ENCODE measurements at regions not wholly inside any gene's neighbourhood (a gene's known extent, or its start where the extent isn't known, plus 50 kb on each side); places are given as distances from the start of the nearest gene placed in this dataset.
"Not testable (repeated sequence)": the region's sequence is repeated elsewhere in the genome, so short reads cannot be mapped to it uniquely, and the experiment has no call there.

DNA sequence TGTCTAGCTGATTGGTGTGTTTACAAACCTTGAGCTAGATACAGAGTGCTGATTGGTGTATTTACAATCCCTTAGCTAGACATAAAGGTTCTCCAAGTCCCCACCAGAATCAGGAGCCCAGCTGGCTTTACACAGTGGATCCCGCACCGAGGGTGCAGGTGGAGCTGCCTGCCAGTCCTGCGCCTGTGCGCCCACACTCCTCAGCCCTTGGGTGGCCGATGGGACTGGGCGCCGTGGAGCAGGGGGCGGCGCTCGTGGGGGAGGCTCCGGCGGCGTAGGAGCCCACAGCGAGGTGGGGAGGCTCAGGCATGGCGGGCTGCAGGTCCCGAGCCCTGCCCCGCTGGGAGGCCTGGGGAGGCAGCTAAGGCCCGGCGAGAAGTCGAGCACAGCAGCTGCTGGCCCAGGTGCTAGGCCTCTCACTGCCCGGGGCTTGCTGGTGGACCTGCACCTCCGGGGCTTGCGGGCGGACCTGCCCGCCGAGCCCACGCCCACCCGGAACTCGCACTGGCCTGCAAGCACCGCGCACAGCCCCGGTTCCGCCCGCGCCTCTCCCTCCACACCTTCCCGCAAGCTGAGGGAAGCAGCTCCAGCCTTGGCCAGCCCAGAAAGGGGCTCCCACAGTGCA is 51.0 kb upstream of the CDYL start:
- not testable (repeated sequence) for H3K4me3 ChIP-seq, H3K27ac ChIP-seq

DNA sequence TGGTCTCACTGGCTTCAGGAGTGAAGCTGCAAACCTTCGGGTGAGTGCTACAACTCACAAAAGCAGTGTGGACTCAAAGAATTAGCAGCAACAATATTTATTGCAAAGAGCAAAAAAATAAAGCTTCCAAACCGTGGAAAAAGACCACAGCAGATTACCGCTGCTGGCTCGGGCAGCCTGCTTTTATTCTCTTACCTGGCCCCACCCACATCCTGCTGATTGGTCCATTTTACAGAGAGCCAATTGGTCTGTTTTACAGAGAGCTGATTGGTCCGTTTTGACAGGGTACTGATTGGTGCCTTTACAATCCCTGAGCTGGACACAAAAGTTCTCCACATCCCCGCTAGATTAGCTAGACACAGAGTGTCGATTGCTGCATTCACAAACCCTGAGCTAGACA is 51.5 kb upstream of the CDYL start:
- H3K27ac ChIP-seq, H3K4me3 ChIP-seq: not testable (repeated sequence)

DNA sequence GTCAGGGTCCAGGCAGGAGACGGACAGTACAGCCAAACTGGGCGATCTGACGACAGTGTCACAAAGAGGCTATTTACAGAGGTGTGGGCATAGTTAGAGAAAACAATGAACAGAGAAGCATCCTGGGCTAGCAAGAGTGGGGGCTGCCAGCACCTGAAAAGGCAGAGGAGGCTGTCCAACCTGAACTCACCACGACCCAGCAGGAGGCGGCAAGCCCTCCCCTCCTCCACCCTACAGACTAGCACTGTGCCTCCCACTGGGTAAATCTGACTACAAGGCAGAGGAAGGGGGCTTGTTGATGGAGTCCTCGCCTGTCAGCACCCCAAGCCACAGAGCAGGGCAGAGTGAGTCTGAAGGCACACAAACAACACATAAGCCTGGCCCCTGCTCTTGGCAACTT is 52.8 kb upstream of the CDYL start:
- H3K4me3 ChIP-seq: no peak overlapping the region
- H3K27ac ChIP-seq: no peak overlapping the region

DNA sequence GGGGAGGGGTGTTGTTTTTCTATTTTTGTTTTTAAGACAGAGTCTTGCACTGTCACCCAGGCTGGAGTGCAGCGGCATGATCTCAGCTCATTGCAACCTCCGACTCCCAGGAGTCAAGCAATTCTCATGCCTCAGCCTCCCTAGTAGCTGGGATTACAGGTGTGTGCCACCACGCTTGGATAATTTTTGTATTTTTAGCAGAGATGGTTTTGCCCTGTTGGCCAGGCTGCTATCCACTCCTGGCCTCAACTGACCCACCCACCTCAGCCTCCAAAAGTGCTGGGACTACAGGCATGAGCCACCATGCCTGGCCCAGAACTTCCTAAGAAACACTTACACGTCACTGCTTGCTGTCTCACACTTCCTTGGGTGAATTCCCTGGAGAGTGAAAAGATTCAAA is 54.8 kb upstream of the CDYL start:
- H3K27ac ChIP-seq, H3K4me3 ChIP-seq: not testable (repeated sequence)

- Histone ChIP-seq H3K4me3 (no peak overlapping the region), H3K27ac (no peak overlapping the region)
These were observed 56.7 kb upstream of the CDYL start for GRCh38 chr6:4719491-4719890.

DNA sequence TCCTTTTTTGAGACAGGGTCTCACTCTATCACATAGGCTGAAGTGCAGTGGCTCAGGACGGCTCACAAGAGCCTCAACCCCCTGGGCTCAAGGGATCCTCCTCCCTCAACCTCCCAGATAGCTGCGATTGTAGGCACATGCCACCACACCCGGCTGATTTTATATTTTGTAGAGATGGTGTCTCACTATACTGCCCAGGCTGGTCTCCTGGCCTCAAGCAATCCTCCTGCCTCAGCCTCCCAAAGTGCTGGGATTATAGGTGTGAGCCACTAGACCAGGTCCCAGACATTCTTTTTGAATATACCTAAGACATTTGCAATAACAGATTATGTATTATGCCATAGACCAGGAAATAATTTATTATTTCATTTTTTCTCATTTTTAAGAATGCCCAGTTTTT is 58.3 kb upstream of the CDYL start:
- Histone ChIP-seq H3K27ac (no peak overlapping the region), H3K4me3 (no peak overlapping the region)

GRCh38 chr6:4717124-4717523 is 59.1 kb upstream of the CDYL start:
- H3K27ac ChIP-seq: no peak overlapping the region
- H3K4me3 ChIP-seq: no peak overlapping the region

DNA sequence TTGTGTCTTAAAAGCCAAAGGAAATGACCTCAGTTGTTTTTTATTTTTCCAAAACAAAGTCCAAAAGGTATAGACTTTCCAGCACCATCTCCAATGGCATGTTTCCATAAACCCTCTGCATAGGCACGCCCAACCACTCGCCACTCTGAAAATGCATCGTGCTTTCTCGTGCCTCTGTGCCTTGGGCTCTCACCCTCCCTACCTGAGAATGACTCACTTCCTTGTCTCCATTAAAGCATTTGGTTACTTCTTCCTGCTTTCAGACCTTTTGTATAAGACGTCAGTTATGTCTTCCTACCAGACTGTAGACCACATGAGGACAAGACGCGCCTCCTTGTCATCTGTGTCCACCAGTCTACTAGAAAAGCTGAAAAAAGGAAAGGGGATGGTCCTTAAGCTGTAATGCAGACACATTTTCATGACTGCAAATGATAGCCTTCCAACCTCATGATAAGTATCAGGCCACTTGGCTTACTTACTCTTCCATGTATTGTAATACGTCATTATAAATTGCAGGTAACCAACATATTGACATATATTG is 61.2 kb upstream of the CDYL start:
- H3K4me3 ChIP-seq: no peak overlapping the region
- H3K27ac ChIP-seq: no peak overlapping the region

- H3K4me3 ChIP-seq: no peak overlapping the region
- H3K27ac ChIP-seq: no peak overlapping the region
These were observed 63.9 kb upstream of the CDYL start for GRCh38 chr6:4712291-4712690.

DNA sequence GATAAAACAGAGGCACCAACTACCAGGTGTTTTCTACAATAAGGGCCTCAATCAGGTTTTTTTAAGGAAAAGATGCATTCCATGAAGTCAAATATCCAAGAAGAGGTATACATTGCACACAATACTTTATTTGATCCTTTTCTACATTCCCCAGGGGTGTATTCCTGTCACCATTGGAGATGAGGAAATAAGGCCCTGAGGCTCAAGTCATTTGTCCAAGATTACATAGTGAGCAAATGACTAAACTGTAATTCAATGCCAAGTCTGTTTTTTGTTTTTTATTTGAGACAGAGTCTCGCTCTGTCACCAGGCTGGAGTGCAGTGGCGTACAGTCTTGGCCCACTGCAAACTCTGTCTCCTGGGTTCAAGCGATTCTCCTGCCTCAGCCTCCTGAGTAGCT is 69.2 kb upstream of the CDYL start:
- no peak overlapping the region for H3K27ac ChIP-seq
- H3K4me3 ChIP-seq: no peak overlapping the region

GRCh38 chr6:4705809-4706208 is 70.4 kb upstream of the CDYL start:
- H3K27ac ChIP-seq: no peak overlapping the region
- no peak overlapping the region for H3K4me3 ChIP-seq

- no peak overlapping the region for H3K27ac ChIP-seq
These were observed 72.8 kb upstream of the CDYL start for GRCh38 chr6:4703382-4703781.

GRCh38 chr6:4698901-4699659 is 77.1 kb upstream of the CDYL start:
- H3K4me3 ChIP-seq: no peak overlapping the region
- no peak overlapping the region for H3K27ac ChIP-seq

More at GRCh38 chr6:4703382-4703781, 72.8 kb upstream of the CDYL start:
- no peak overlapping the region for H3K4me3 ChIP-seq

DNA sequence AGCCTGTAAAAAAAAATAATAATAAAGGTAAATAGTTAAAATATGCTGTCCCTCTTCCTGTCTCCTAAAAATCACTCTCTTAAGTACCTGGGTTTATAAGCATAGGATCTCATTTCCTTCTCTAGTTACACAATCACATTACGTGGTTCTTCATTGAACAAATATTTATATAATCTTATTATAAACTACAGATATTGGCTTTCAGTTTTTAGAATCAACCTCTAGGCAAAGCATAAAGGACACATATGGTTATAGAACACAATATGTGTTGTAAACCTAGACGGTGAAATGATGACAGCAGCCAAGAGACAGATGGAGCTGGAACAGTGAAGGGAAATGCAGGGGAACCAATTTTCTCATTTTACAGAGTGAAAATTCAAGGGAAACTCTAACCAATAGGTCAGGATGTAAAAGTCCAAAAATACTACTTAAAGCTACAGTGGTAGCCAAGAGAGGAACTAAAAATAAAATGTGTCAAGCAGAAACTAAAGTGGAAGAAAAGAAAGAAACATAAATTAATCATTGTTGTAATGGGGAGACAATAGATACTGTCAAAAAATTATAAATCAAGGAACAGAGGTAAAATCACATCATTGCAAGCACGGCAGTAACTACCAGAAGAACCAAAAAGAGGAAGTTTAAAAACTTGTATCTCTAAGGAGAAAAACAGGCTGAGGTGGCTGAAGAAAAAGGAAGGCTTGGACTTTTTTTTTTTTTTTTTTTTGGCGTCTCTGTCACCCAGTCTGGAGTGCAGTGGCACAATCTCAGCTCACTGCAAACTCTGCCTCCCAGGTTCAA is 82.8 kb upstream of the CDYL start:
- no peak overlapping the region for H3K27ac ChIP-seq
- no peak overlapping the region for H3K4me3 ChIP-seq

DNA sequence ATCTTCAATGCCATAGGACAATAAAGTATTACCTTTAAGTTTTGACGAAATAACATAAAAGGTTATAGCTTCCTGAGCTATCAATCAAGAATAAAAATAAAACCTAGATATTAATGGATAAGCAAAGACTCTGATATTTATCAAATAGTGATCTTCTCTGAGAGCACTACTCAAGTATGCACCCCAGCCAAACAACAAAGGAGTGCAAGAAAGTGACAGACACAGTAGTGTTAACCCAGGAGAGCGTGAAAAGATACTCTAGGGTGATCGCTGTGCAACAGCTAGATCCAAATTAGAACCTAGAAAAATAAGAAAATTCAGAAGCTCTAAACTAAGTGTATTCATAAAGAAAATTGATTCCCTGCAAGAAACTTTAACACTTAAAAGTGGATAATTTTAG is 83.5 kb upstream of the CDYL start:
- no peak overlapping the region for H3K27ac ChIP-seq
- H3K4me3 ChIP-seq: no peak overlapping the region

GRCh38 chr6:4687989-4688947 is 87.9 kb upstream of the CDYL start:
- Histone ChIP-seq H3K27ac (peak overlapping the region in 15 of 21 experiments; percentile 4 to 78 (median 49)), H3K4me3 (peak overlapping the region in 1 of 7 experiments; percentile 1)

DNA sequence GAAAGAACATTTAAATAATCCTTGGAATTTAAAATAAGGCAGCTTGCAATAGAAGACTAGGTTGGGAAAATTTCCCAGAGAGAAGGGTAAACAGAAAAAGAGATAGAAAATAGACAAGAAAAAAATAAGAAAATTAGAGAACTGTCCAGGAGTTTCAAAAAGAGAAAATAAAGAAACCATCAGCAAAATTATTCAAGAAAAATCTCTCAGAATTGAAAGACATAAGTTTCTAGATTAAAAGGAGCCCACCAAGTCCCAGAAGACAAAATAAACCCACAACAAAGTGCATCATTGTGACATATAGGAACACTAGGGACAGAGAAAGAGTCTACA is 88.6 kb upstream of the CDYL start:
- Histone ChIP-seq H3K27ac (peak overlapping the region in 11 of 21 experiments; percentile 1 to 78 (median 49)), H3K4me3 (no peak overlapping the region)

DNA sequence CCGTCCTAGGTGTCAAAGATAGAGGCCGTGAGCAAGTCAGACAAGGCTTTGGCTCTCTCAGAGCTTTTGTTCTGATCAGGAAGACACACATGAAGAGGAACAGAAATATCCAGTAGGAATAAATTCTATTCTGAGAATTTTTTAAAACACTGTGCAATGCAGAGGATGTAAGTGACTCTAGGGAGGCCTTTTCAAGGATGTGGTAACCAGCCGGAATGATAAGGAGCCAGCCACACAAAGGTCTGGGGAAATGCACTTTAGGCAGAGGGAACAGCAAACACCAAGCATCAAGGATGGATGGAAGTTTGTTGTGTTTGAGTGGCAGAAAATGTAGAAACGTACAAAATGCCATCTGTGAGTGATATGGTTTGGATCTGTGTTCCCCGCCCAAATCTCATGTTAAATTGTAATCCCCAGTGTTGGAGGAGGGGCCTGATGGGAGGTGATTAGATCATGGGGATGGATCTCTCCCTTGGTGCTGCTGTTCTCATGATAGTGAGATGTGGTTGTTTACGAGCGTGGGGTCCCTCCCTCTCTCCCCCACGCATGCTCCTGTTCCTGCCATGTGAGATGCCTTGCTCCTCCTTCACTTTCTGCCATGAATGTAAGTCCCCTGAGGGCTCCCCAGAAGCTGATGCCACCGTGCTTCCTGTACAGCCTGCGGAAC is 93.6 kb upstream of the CDYL start:
- H3K4me3 ChIP-seq: no peak overlapping the region
- H3K27ac ChIP-seq: no peak overlapping the region

All from skin epidermis (tissue), 12 donors.